Stomach (tissue), 4 donors: ENCODE measurements at regions not wholly inside any gene's neighbourhood (a gene's known extent, or its start where the extent isn't known, plus 50 kb on each side); places are given as distances from the start of the nearest gene placed in this dataset.
"Not testable (repeated sequence)": the region's sequence is repeated elsewhere in the genome, so short reads cannot be mapped to it uniquely, and the experiment has no call there.

Source experiments
- EP300 ChIP-seq: sonication (generic); formaldehyde crosslinking; IDR thresholded peaks from one replicate; pipeline ENCODE4 v1.6.1; 2017; ENCODE audit warnings: antibody characterized with exemption
- POLR2A ChIP-seq, 4 donors: fragments of 450-650 bp; IDR thresholded peaks; one replicate each; pipeline ENCODE4 v1.6.1; 2016; ENCODE audit warnings: antibody characterized with exemption in 4 of 4, control low read depth in 2 of 4, mild to moderate bottlenecking in 1 of 4, moderate library complexity in 1 of 4
- POLR2AphosphoS5 ChIP-seq, 3 donors: sonication (generic); formaldehyde crosslinking; IDR thresholded peaks; one replicate each; pipeline ENCODE4 v1.6.1; 2016; ENCODE audit warnings: antibody characterized with exemption in 3 of 3
- TF ChIP-seq, protein P1 (sequence below), 7 experiments: fragments of 450-650 bp in 4 of 7; fragments of 200-600 bp in 3 of 7; sonication (generic) in 3 of 7; IDR thresholded peaks; one replicate each; pipeline ENCODE4 v1.5.1; 2016 to 2019; ENCODE audit warnings: antibody characterized with exemption in 7 of 7, control low read depth in 2 of 7, mild to moderate bottlenecking in 1 of 7

DNA sequence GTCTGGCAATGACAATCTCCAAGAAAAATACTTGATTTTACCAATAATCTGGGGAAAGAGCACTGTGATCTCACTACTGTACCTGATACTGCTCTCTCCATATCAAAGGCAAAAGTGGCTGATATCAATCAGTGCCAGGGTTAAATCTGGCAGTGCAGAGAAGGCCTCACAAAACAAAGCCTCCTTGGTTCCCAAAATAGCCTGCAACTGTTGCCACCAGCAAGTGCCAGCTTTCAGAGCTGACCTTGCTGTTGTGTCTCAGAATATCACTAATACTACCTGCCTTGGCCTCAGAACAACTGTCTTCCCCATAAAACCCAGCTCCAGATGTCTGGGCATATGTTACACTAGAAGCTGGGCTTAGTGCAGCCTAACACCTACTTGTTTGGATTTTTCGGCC is 738.6 kb downstream of the CDY1 start:
- TF ChIP-seq, protein P1, sequence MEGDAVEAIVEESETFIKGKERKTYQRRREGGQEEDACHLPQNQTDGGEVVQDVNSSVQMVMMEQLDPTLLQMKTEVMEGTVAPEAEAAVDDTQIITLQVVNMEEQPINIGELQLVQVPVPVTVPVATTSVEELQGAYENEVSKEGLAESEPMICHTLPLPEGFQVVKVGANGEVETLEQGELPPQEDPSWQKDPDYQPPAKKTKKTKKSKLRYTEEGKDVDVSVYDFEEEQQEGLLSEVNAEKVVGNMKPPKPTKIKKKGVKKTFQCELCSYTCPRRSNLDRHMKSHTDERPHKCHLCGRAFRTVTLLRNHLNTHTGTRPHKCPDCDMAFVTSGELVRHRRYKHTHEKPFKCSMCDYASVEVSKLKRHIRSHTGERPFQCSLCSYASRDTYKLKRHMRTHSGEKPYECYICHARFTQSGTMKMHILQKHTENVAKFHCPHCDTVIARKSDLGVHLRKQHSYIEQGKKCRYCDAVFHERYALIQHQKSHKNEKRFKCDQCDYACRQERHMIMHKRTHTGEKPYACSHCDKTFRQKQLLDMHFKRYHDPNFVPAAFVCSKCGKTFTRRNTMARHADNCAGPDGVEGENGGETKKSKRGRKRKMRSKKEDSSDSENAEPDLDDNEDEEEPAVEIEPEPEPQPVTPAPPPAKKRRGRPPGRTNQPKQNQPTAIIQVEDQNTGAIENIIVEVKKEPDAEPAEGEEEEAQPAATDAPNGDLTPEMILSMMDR (IDR thresholded peaks at IDR 0.05), result not testable (repeated sequence)
- not testable (repeated sequence) for TF ChIP-seq POLR2A (IDR thresholded peaks at IDR 0.05); POLR2AphosphoS5 (IDR thresholded peaks at IDR 0.05); EP300
